H9 (cell line): ENCODE measurements at regions not wholly inside any gene's neighbourhood (a gene's known extent, or its start where the extent isn't known, plus 50 kb on each side); places are given as distances from the start of the nearest gene placed in this dataset.

Source experiments
- DNase-seq: peaks from one replicate; pipeline ENCODE4 v3.0.0-alpha.2; 2017
- H2AFZ ChIP-seq: one replicate; pipeline ENCODE4 v1.6.1; 2013; ENCODE audit warnings: mild to moderate bottlenecking, low read length, control low read depth, moderate library complexity
- H2AK5ac ChIP-seq: 2 replicates; pipeline ENCODE4 v1.6.1; 2013; ENCODE audit warnings: low read length, control low read depth, mixed read lengths; ENCODE audit not compliant: insufficient read length
- H2BK120ac ChIP-seq: one replicate; pipeline ENCODE4 v1.6.1; 2013; ENCODE audit warnings: low read depth, mild to moderate bottlenecking, low read length, control low read depth, inconsistent platforms; ENCODE audit not compliant: poor library complexity, severe bottlenecking
- H2BK12ac ChIP-seq: 2 replicates; pipeline ENCODE4 v1.6.1; 2013; ENCODE audit warnings: low read length, control low read depth, mixed read lengths, low read depth; ENCODE audit not compliant: insufficient read length
- H2BK15ac ChIP-seq: 2 replicates; pipeline ENCODE4 v1.6.1; 2013; ENCODE audit warnings: low read depth, low read length, control low read depth
- H2BK20ac ChIP-seq: one replicate; pipeline ENCODE4 v1.6.1; 2013; ENCODE audit warnings: low read depth, mild to moderate bottlenecking, low read length, control low read depth, inconsistent platforms; ENCODE audit not compliant: poor library complexity, severe bottlenecking
- H2BK5ac ChIP-seq: 2 replicates; pipeline ENCODE4 v1.6.1; 2013; ENCODE audit warnings: low read length, control low read depth, mixed read lengths; ENCODE audit not compliant: insufficient read length
- H3K14ac ChIP-seq: 2 replicates; pipeline ENCODE4 v1.6.1; 2013; ENCODE audit warnings: low read length, control low read depth; ENCODE audit not compliant: insufficient read depth
- H3K18ac ChIP-seq: 2 replicates; pipeline ENCODE4 v1.6.1; 2013; ENCODE audit warnings: low read depth, mild to moderate bottlenecking, mixed read lengths, low read length, control low read depth; ENCODE audit not compliant: insufficient read length
- H3K23ac ChIP-seq: 2 replicates; pipeline ENCODE4 v1.6.1; 2013; ENCODE audit warnings: low read length, control low read depth, mixed read lengths, low read depth; ENCODE audit not compliant: insufficient read length
- H3K23me2 ChIP-seq: 2 replicates; pipeline ENCODE4 v1.6.1; 2013; ENCODE audit warnings: low read depth, mild to moderate bottlenecking, mixed read lengths, low read length, control low read depth; ENCODE audit not compliant: insufficient read length, poor library complexity, severe bottlenecking
- H3K27ac ChIP-seq: 2 replicates; pipeline ENCODE4 v1.5.1; 2013; ENCODE audit warnings: low read length, control low read depth, mixed read lengths, low read depth; ENCODE audit not compliant: insufficient read length
- H3K27me3 ChIP-seq: 2 replicates; pipeline ENCODE4 v1.6.1; 2013; ENCODE audit warnings: low read length, control low read depth, inconsistent platforms; ENCODE audit not compliant: insufficient read depth
- H3K4ac ChIP-seq: 2 replicates; pipeline ENCODE4 v1.6.1; 2013; ENCODE audit warnings: low read depth, mild to moderate bottlenecking, control low read depth, inconsistent platforms, low read length, moderate library complexity
- H3K4me1 ChIP-seq: 2 replicates; pipeline ENCODE4 v1.6.1; 2013; ENCODE audit warnings: low read length, control low read depth, inconsistent platforms; ENCODE audit not compliant: insufficient read depth
- H3K4me2 ChIP-seq: 2 replicates; pipeline ENCODE4 v1.6.1; 2013; ENCODE audit warnings: low read length, control low read depth, mixed read lengths; ENCODE audit not compliant: insufficient read length, insufficient read depth
- H3K56ac ChIP-seq: 2 replicates; pipeline ENCODE4 v1.6.1; 2013; ENCODE audit warnings: low read depth, mild to moderate bottlenecking, mixed read lengths, low read length, control low read depth; ENCODE audit not compliant: insufficient read length
- H3K79me1 ChIP-seq: 2 replicates; pipeline ENCODE4 v1.6.1; 2013; ENCODE audit warnings: low read depth, mild to moderate bottlenecking, moderate library complexity, low read length, control low read depth, inconsistent platforms; ENCODE audit not compliant: insufficient read depth, poor library complexity, severe bottlenecking
- H3K79me2 ChIP-seq: 2 replicates; pipeline ENCODE4 v1.6.1; 2013; ENCODE audit warnings: low read length, control low read depth, inconsistent platforms; ENCODE audit not compliant: insufficient read depth
- H3K9ac ChIP-seq: 2 replicates; pipeline ENCODE4 v1.6.1; 2013; ENCODE audit warnings: low read length, control low read depth, mixed read lengths; ENCODE audit not compliant: insufficient read length; ENCODE audit errors: extremely low read depth
- H3K9me3 ChIP-seq: one replicate; pipeline ENCODE4 v1.6.1; 2013; ENCODE audit warnings: low read depth, low read length, inconsistent platforms; ENCODE audit not compliant: control insufficient read depth
- H3T11ph ChIP-seq: one replicate; pipeline ENCODE4 v1.6.1; 2013; ENCODE audit warnings: mild to moderate bottlenecking, low read length, control low read depth, inconsistent platforms
- H4K20me1 ChIP-seq: one replicate; pipeline ENCODE4 v1.6.1; 2013; ENCODE audit not compliant: control insufficient read depth, insufficient read length, insufficient read depth
- H4K5ac ChIP-seq: 2 replicates; pipeline ENCODE4 v1.6.1; 2013; ENCODE audit warnings: low read depth, mild to moderate bottlenecking, mixed read lengths, low read length, control low read depth; ENCODE audit not compliant: insufficient read length
- H4K8ac ChIP-seq: replicated peaks from 2 replicates; pipeline ENCODE4 v1.6.1; 2013; ENCODE audit warnings: low read length, control low read depth, mixed read lengths, low read depth; ENCODE audit not compliant: insufficient read length
- H4K91ac ChIP-seq: 2 replicates; pipeline ENCODE4 v1.6.1; 2013; ENCODE audit warnings: low read depth, mild to moderate bottlenecking, moderate library complexity, mixed read lengths, low read length, control low read depth; ENCODE audit not compliant: insufficient read length
- H3K27ac Mint-ChIP-seq, 3 experiments: 2 replicates in 2 of 3; 3 replicates in 1 of 3; pipeline ENCODE4 v1.8.0; 2020 to 2021; ENCODE audit warnings: mixed read lengths in 3 of 3, mild to moderate bottlenecking in 1 of 3, moderate library complexity in 1 of 3
- H3K27me3 Mint-ChIP-seq: 2 replicates; pipeline ENCODE4 v1.8.0; 2021; ENCODE audit warnings: low read depth, mild to moderate bottlenecking, moderate library complexity, mixed read lengths
- H3K36me3 Mint-ChIP-seq, 3 experiments: 2 replicates in 2 of 3; 3 replicates in 1 of 3; pipeline ENCODE4 v1.8.0; 2020 to 2021; ENCODE audit warnings: low read depth in 3 of 3, mixed read lengths in 3 of 3; ENCODE audit not compliant: insufficient read depth in 1 of 3
- H3K4me1 Mint-ChIP-seq, 2 experiments: 2 replicates each; pipeline ENCODE4 v1.8.0; 2020; ENCODE audit warnings: mixed read lengths in 2 of 2
- H3K4me3 Mint-ChIP-seq, 2 experiments: 2 replicates in 1 of 2; 3 replicates in 1 of 2; pipeline ENCODE4 v1.8.0; 2020 to 2021; ENCODE audit warnings: mild to moderate bottlenecking in 2 of 2, mixed read lengths in 2 of 2, moderate library complexity in 1 of 2
- H3K9me3 Mint-ChIP-seq, 2 experiments: 2 replicates in 1 of 2; 3 replicates in 1 of 2; pipeline ENCODE4 v1.8.0; 2020; ENCODE audit warnings: mild to moderate bottlenecking in 2 of 2, mixed read lengths in 2 of 2, moderate library complexity in 1 of 2
- CTCF ChIP-seq: fragments of 200-600 bp; sonication (generic); conservative IDR thresholded peaks from 3 replicates; pipeline ENCODE4 v1.8.0; 2021; ENCODE audit warnings: antibody characterized with exemption, mild to moderate bottlenecking
- WGBS: extraction: QIAGEN DNeasy Blood & Tissue Kit; methylation state at CpG from one replicate; pipeline ENCODE4 v1.1.7; 2013; ENCODE audit warnings: missing lambda C conversion rate, low lambda C conversion rate, mixed read lengths; ENCODE audit not compliant: insufficient read length; ENCODE audit errors: extremely low coverage; 5-methylcytosine and 5-hydroxymethylcytosine counted together

GRCh38 chr1:88317396-88317795 is 366.7 kb upstream of the PKN2 start:
- Histone ChIP-seq H3K23ac (no peak overlapping the region), H3K56ac (no peak overlapping the region), H2AFZ (no peak overlapping the region), H2BK12ac (no peak overlapping the region), H3K4ac (no peak overlapping the region), H3K9me3 (no peaks in the 10 kb centered on the region), H3K27me3 (no peaks in the 10 kb centered on the region), H3K23me2 (no peaks in the 10 kb centered on the region), H3K79me2 (no peaks in the 10 kb centered on the region), H3K79me1 (no peaks in the 10 kb centered on the region), H2BK15ac (no peak overlapping the region), H2AK5ac (no peak overlapping the region), H4K20me1 (no peaks in the 10 kb centered on the region), H3K18ac (no peak overlapping the region), H4K91ac (no peak overlapping the region), H3K4me2 (no peak overlapping the region), H3K9ac (no peak overlapping the region), H2BK20ac (no peak overlapping the region), H3K4me1 (no peaks in the 10 kb centered on the region), H3T11ph (no peak overlapping the region), H2BK120ac (no peak overlapping the region), H4K5ac (no peak overlapping the region), H3K14ac (no peak overlapping the region), H3K27ac (no peak overlapping the region), H4K8ac (no peak overlapping the region), H2BK5ac (no peak overlapping the region)
- Mint-ChIP-seq H3K27ac (no peak overlapping the region), H3K36me3 (no peaks in the 10 kb centered on the region), H3K27me3 (no peaks in the 10 kb centered on the region), H3K4me1 (no peaks in the 10 kb centered on the region), H3K9me3 (no peaks in the 10 kb centered on the region), H3K4me3 (no peak overlapping the region)
- no peak for DNase-seq
- no peak for TF ChIP-seq CTCF
- no CpG with 5 or more reads among the region's 1 CpG for WGBS
